ENCODE measurements at regions not wholly inside any gene's neighbourhood (a gene's known extent, or its start where the extent isn't known, plus 50 kb on each side); places are given as distances from the start of the nearest gene placed in this dataset.

DNA sequence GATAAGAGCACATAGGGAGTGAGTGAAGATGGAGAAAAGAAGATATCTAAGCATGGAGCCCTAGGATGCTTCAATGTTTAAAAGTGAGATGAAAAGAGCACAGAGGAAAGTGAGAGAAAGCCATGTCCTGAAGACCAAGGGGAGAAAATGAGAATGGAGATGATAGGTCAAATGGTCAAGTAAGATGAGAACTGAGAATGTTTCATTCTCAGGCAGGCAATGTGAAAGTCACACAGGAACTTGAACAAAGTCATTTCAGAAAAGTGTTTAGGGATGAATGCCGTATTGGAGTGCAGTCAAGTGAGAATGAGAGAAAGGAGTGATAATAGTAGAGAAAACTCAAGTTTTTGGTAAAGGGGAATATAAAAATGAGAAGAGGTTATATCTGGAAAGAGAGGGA lies 148.7 kb upstream of the PTCHD1 start:
- Histone ChIP-seq H3K4me1 (no peaks in the 10 kb centered on the region), H3K27ac (no peak overlapping the region), H3K4me3 (no peak overlapping the region), H3K27me3 (no peaks in the 10 kb centered on the region), H3K36me3 (no peaks in the 10 kb centered on the region), H3K9me3 (no peaks in the 10 kb centered on the region)
- TF ChIP-seq CTCF (IDR thresholded peaks at IDR 0.05) (no peak), POLR2A (IDR thresholded peaks at IDR 0.05) (no peak)
- WGBS, 2 donors = 63 to 77% methylated on average over 1 of the region's 1 CpG
- intact Hi-C loops (cut with DNase I) = no loop called here
- no peak for DNase-seq

DNA sequence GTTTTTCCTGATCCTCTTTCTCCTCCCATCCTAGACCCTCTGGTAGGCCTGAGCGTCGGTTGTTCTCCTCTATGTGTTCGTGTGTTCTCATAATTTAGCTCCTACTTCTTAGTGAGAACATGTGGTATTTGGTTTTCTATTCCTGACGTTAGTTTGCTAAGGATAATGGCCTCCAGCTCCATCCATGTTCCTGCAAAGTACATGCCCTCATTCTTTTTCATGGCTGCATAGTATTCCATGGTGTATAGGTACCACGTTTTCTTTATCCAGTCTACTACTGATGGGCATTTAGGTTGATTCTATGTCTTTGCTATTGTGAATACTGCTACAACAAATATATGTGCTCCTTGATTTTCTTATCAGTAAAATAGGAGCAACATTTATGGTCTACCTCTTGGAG lies 146.8 kb upstream of the PTCHD1 start:
- no peak overlapping the region for H3K4me3 ChIP-seq
- intact Hi-C loops (cut with DNase I) = no loop called here
- H3K4me1 ChIP-seq = no peaks in the 10 kb centered on the region
- H3K9me3 ChIP-seq = no peaks in the 10 kb centered on the region
- no peaks in the 10 kb centered on the region for H3K36me3 ChIP-seq
- 70 to 93% methylated on average over 5 of the region's 5 CpGs for WGBS, 2 donors
- TF ChIP-seq POLR2A (IDR thresholded peaks at IDR 0.05) (no peak), CTCF (IDR thresholded peaks at IDR 0.05) (no peak)
- H3K27me3 ChIP-seq = no peaks in the 10 kb centered on the region
- no peak overlapping the region for H3K27ac ChIP-seq
- DNase-seq = no peak

- H3K27ac ChIP-seq = no peak overlapping the region
- H3K4me3 ChIP-seq = no peak overlapping the region
- H3K4me1 ChIP-seq = no peaks in the 10 kb centered on the region
- H3K27me3 ChIP-seq = no peaks in the 10 kb centered on the region
- TF ChIP-seq POLR2A (IDR thresholded peaks at IDR 0.05) (no peak), CTCF (IDR thresholded peaks at IDR 0.05) (no peak)
- H3K9me3 ChIP-seq = no peaks in the 10 kb centered on the region
- no peak for DNase-seq
- 48 to 68% methylated on average over 3 of the region's 3 CpGs for WGBS, 2 donors
- H3K36me3 ChIP-seq = no peaks in the 10 kb centered on the region
- intact Hi-C loops (cut with DNase I) = no loop called here
These were observed 139.6 kb upstream of the PTCHD1 start for GRCh38 chrX:23194885-23195554.

DNA sequence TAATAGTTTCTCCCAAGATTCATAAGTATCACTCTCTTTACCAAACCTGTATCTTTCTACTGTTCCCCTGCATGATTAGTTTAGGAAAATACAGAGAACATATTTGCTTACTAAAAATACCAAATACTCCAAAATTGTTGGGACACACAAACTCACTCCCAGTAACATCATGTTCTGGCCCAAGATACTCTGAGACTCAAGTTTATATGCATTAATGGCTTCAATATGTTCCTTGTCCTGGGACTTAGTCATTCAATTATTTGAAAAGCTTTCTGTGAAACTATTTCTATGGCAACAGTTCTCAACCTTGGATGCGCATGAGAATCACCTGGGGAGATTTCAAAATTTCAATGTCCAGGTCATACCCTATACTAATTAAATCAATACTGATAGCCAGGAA lies 138.9 kb upstream of the PTCHD1 start:
- no peak overlapping the region for H3K27ac ChIP-seq
- DNase-seq = no peak
- TF ChIP-seq CTCF (IDR thresholded peaks at IDR 0.05) (no peak), POLR2A (IDR thresholded peaks at IDR 0.05) (no peak)
- intact Hi-C loops (cut with DNase I) = no loop called here
- H3K4me1 ChIP-seq = no peaks in the 10 kb centered on the region
- H3K9me3 ChIP-seq = no peaks in the 10 kb centered on the region
- no peaks in the 10 kb centered on the region for H3K36me3 ChIP-seq
- H3K4me3 ChIP-seq = no peak overlapping the region
- WGBS, 2 donors = 83 to 100% methylated on average over 1 of the region's 1 CpG
- no peaks in the 10 kb centered on the region for H3K27me3 ChIP-seq

- 52 to 92% methylated on average over 1 of the region's 1 CpG for WGBS, 2 donors
- DNase-seq = no peak
- Histone ChIP-seq H3K9me3 (no peaks in the 10 kb centered on the region), H3K4me3 (no peak overlapping the region), H3K27ac (no peak overlapping the region), H3K27me3 (no peaks in the 10 kb centered on the region), H3K4me1 (no peaks in the 10 kb centered on the region), H3K36me3 (no peaks in the 10 kb centered on the region)
- intact Hi-C loops (cut with DNase I) = no loop called here
- TF ChIP-seq POLR2A (IDR thresholded peaks at IDR 0.05) (no peak), CTCF (IDR thresholded peaks at IDR 0.05) (no peak)
These were observed 132.9 kb upstream of the PTCHD1 start for GRCh38 chrX:23201706-23202105.

Measured in esophagus squamous epithelium (tissue), 5 donors.